ENCODE measurements at regions not wholly inside any gene's neighbourhood (a gene's known extent, or its start where the extent isn't known, plus 50 kb on each side); places are given as distances from the start of the nearest gene placed in this dataset.

DNA sequence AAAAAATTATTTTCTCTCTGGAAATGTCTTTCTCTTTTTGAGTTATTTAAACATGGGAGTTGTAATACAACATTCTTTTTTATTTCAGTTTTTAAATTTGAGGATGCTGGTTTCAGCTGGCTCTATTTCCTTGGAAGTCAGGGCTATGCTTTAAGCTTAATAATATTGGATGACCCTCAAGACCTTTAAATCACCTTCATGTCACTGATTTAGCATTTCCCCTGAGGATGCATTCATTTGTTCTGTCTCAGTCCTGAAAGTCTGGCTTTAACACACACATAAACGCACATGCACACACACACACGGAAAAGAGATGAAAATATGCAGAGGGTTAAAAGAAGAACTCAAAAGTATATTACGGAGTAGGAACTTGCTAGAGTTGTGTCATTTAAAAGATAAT lies 260.5 kb downstream of the PTBP2 start:
- Histone ChIP-seq H3K9me3 (ENCODE audit: control insufficient read depth, insufficient read depth, low read depth, low read length) (no peaks in the 10 kb centered on the region), H3K4me3 (ENCODE audit: low read depth, low read length) (no peak overlapping the region), H3K27ac (ENCODE audit: extremely low read depth, low read depth, low read length) (no peak overlapping the region), H3K4me1 (ENCODE audit: control insufficient read depth, insufficient read depth, low read length) (no peaks in the 10 kb centered on the region), H3K36me3 (ENCODE audit: control insufficient read depth in 2 of 2, insufficient read depth in 1 of 2, low read length in 2 of 2) (no peaks in the 10 kb centered on the region)
- ChIA-PET POLR2A (no interaction called here), CTCF (interaction anchor here (1.6 kb wide), 1 partner anchor 37 kb away, joined by 4 read pairs; no protein-coding TSS in a partner anchor)
- TF ChIP-seq ZNF324 (tag by site-specific recombination; IDR thresholded peaks at IDR 0.05) = no peak
- no peak for TF ChIP-seq ZNF776 (tag by site-specific recombination; IDR thresholded peaks at IDR 0.05; ENCODE audit: borderline replicate concordance)
- no peak for TF ChIP-seq ZFP69B (tag by site-specific recombination; IDR thresholded peaks at IDR 0.05)
- no peak for TF ChIP-seq ZNF792 (tag by site-specific recombination; IDR thresholded peaks at IDR 0.05)
- no peak for TF ChIP-seq ZSCAN16 (tag by site-specific recombination; IDR thresholded peaks at IDR 0.05)
- TF ChIP-seq GLIS1 (tag by site-specific recombination; IDR thresholded peaks at IDR 0.05) = no peak
- TF ChIP-seq ZNF112 (tag by site-specific recombination; IDR thresholded peaks at IDR 0.05) = no peak
- TF ChIP-seq GFI1B (tag by site-specific recombination; IDR thresholded peaks at IDR 0.05) = no peak
- no peak for TF ChIP-seq ZNF48 (tag by site-specific recombination; IDR thresholded peaks at IDR 0.05)
- TF ChIP-seq SCRT1 (tag by site-specific recombination; IDR thresholded peaks at IDR 0.05; ENCODE audit: borderline replicate concordance) = no peak
- TF ChIP-seq WT1 (tag by site-specific recombination; IDR thresholded peaks at IDR 0.05) = no peak
- TF ChIP-seq ZNF140 (tag by site-specific recombination; IDR thresholded peaks at IDR 0.05) = no peak
- TF ChIP-seq ZNF239 (tag by site-specific recombination; IDR thresholded peaks at IDR 0.05) = no peak
- TF ChIP-seq, protein P1, sequence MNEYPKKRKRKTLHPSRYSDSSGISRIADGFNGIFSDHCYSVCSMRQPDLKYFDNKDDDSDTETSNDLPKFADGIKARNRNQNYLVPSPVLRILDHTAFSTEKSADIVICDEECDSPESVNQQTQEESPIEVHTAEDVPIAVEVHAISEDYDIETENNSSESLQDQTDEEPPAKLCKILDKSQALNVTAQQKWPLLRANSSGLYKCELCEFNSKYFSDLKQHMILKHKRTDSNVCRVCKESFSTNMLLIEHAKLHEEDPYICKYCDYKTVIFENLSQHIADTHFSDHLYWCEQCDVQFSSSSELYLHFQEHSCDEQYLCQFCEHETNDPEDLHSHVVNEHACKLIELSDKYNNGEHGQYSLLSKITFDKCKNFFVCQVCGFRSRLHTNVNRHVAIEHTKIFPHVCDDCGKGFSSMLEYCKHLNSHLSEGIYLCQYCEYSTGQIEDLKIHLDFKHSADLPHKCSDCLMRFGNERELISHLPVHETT (tag by site-specific recombination; IDR thresholded peaks at IDR 0.05) = no peak
- TF ChIP-seq TRIM28 (IDR thresholded peaks at IDR 0.05; ENCODE audit: borderline replicate concordance, low read length) = no peak

DNA sequence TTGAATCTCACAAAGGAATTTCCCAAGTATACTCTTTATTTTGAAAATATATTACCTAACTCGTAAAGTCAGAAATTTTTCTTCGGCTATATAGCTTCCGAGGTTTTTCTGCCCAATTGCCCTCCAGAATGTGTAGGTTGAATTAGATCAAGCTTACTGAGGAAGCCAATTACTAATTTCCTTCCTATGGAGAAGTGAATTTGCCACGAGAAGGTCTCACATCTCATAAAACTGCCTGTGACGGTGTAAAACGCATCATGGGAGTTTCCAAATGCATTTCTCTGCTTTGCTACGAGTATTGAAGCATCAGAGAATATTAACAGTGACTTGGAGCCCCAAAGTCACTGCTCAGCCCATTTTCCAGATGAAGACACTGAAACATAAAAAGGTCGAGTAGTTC lies 262.3 kb downstream of the PTBP2 start:
- Histone ChIP-seq H3K4me3 (ENCODE audit: low read depth, low read length) (no peak overlapping the region), H3K4me1 (ENCODE audit: control insufficient read depth, insufficient read depth, low read length) (no peaks in the 10 kb centered on the region), H3K27ac (ENCODE audit: extremely low read depth, low read depth, low read length) (no peak overlapping the region), H3K9me3 (ENCODE audit: control insufficient read depth, insufficient read depth, low read depth, low read length) (no peaks in the 10 kb centered on the region), H3K36me3 (ENCODE audit: control insufficient read depth in 2 of 2, insufficient read depth in 1 of 2, low read length in 2 of 2) (no peaks in the 10 kb centered on the region)
- ChIA-PET POLR2A (no interaction called here), CTCF (no interaction called here)
- TF ChIP-seq ZNF792 (tag by site-specific recombination; IDR thresholded peaks at IDR 0.05) (no peak), ZFP37 (tag by site-specific recombination; IDR thresholded peaks at IDR 0.05) (no peak), ZNF2 (tag by site-specific recombination; IDR thresholded peaks at IDR 0.05) (no peak), ZNF610 (tag by site-specific recombination; IDR thresholded peaks at IDR 0.05; ENCODE audit: borderline replicate concordance) (no peak), ZNF155 (tag by site-specific recombination; IDR thresholded peaks at IDR 0.05) (no peak), ZNF521 (tag by site-specific recombination; IDR thresholded peaks at IDR 0.05) (no peak), ZFHX2 (tag by site-specific recombination; conservative IDR thresholded peaks at IDR 0.05) (no peak), ZNF112 (tag by site-specific recombination; IDR thresholded peaks at IDR 0.05) (no peak), ZSCAN30 (tag by site-specific recombination; IDR thresholded peaks at IDR 0.05) (no peak), ZNF837 (tag by site-specific recombination; IDR thresholded peaks at IDR 0.05) (no peak), ZNF747 (tag by site-specific recombination; IDR thresholded peaks at IDR 0.05) (no peak), ZNF114 (tag by site-specific recombination; IDR thresholded peaks at IDR 0.05) (no peak), SP2 (tag by site-specific recombination; IDR thresholded peaks at IDR 0.05) (no peak), ZNF48 (tag by site-specific recombination; IDR thresholded peaks at IDR 0.05) (no peak)
- TF ChIP-seq, protein P2, sequence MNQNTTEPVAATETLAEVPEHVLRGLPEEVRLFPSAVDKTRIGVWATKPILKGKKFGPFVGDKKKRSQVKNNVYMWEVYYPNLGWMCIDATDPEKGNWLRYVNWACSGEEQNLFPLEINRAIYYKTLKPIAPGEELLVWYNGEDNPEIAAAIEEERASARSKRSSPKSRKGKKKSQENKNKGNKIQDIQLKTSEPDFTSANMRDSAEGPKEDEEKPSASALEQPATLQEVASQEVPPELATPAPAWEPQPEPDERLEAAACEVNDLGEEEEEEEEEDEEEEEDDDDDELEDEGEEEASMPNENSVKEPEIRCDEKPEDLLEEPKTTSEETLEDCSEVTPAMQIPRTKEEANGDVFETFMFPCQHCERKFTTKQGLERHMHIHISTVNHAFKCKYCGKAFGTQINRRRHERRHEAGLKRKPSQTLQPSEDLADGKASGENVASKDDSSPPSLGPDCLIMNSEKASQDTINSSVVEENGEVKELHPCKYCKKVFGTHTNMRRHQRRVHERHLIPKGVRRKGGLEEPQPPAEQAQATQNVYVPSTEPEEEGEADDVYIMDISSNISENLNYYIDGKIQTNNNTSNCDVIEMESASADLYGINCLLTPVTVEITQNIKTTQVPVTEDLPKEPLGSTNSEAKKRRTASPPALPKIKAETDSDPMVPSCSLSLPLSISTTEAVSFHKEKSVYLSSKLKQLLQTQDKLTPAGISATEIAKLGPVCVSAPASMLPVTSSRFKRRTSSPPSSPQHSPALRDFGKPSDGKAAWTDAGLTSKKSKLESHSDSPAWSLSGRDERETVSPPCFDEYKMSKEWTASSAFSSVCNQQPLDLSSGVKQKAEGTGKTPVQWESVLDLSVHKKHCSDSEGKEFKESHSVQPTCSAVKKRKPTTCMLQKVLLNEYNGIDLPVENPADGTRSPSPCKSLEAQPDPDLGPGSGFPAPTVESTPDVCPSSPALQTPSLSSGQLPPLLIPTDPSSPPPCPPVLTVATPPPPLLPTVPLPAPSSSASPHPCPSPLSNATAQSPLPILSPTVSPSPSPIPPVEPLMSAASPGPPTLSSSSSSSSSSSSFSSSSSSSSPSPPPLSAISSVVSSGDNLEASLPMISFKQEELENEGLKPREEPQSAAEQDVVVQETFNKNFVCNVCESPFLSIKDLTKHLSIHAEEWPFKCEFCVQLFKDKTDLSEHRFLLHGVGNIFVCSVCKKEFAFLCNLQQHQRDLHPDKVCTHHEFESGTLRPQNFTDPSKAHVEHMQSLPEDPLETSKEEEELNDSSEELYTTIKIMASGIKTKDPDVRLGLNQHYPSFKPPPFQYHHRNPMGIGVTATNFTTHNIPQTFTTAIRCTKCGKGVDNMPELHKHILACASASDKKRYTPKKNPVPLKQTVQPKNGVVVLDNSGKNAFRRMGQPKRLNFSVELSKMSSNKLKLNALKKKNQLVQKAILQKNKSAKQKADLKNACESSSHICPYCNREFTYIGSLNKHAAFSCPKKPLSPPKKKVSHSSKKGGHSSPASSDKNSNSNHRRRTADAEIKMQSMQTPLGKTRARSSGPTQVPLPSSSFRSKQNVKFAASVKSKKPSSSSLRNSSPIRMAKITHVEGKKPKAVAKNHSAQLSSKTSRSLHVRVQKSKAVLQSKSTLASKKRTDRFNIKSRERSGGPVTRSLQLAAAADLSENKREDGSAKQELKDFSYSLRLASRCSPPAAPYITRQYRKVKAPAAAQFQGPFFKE (tag by site-specific recombination; IDR thresholded peaks at IDR 0.05; ENCODE audit: borderline replicate concordance) = no peak
- TF ChIP-seq, protein P3, sequence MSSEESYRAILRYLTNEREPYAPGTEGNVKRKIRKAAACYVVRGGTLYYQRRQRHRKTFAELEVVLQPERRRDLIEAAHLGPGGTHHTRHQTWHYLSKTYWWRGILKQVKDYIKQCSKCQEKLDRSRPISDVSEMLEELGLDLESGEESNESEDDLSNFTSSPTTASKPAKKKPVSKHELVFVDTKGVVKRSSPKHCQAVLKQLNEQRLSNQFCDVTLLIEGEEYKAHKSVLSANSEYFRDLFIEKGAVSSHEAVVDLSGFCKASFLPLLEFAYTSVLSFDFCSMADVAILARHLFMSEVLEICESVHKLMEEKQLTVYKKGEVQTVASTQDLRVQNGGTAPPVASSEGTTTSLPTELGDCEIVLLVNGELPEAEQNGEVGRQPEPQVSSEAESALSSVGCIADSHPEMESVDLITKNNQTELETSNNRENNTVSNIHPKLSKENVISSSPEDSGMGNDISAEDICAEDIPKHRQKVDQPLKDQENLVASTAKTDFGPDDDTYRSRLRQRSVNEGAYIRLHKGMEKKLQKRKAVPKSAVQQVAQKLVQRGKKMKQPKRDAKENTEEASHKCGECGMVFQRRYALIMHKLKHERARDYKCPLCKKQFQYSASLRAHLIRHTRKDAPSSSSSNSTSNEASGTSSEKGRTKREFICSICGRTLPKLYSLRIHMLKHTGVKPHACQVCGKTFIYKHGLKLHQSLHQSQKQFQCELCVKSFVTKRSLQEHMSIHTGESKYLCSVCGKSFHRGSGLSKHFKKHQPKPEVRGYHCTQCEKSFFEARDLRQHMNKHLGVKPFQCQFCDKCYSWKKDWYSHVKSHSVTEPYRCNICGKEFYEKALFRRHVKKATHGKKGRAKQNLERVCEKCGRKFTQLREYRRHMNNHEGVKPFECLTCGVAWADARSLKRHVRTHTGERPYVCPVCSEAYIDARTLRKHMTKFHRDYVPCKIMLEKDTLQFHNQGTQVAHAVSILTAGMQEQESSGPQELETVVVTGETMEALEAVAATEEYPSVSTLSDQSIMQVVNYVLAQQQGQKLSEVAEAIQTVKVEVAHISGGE (tag by site-specific recombination; conservative IDR thresholded peaks at IDR 0.05; ENCODE audit: low read depth) = no peak

Measured in HEK293 (cell line).